ENCODE measurements at regions not wholly inside any gene's neighbourhood (a gene's known extent, or its start where the extent isn't known, plus 50 kb on each side); places are given as distances from the start of the nearest gene placed in this dataset.

DNA sequence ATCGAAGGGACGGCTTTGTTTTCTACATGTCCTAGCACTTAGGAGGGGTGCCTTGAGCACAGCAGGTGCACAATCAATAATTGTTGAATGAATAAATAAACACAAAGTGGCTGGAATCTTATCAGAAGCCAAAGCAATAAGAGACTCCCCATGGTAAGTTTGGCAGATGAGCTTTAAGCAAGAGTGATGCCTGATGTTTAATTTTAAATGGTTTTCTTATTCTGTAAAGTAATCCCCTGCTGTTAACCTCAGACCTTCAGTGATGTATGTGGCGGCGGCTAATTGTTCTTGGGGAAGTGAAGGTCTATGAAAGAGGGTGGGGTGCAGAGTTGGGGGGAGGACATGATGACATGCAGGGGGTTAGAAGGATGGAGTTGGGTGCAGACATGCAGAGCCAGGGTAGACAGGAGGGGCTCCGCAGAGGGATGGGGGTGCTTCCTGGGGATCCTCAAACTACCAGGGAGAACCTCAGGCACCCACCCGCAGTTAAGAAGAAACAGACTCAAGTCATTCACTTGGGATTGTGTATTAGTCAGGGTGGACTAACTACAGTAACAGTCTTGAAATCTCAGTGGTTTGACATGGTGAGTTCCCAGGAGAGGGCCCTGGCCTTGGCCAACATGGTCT, 65.7 kb upstream of the SHB start:
- H3K4me3 ChIP-seq: no peak overlapping the region
- no peak overlapping the region for H3K27ac ChIP-seq
- TF ChIP-seq, protein P1, sequence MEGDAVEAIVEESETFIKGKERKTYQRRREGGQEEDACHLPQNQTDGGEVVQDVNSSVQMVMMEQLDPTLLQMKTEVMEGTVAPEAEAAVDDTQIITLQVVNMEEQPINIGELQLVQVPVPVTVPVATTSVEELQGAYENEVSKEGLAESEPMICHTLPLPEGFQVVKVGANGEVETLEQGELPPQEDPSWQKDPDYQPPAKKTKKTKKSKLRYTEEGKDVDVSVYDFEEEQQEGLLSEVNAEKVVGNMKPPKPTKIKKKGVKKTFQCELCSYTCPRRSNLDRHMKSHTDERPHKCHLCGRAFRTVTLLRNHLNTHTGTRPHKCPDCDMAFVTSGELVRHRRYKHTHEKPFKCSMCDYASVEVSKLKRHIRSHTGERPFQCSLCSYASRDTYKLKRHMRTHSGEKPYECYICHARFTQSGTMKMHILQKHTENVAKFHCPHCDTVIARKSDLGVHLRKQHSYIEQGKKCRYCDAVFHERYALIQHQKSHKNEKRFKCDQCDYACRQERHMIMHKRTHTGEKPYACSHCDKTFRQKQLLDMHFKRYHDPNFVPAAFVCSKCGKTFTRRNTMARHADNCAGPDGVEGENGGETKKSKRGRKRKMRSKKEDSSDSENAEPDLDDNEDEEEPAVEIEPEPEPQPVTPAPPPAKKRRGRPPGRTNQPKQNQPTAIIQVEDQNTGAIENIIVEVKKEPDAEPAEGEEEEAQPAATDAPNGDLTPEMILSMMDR (IDR thresholded peaks at IDR 0.05): no peak
- DNase-seq (ENCODE audit: low spot score): no peak

DNA sequence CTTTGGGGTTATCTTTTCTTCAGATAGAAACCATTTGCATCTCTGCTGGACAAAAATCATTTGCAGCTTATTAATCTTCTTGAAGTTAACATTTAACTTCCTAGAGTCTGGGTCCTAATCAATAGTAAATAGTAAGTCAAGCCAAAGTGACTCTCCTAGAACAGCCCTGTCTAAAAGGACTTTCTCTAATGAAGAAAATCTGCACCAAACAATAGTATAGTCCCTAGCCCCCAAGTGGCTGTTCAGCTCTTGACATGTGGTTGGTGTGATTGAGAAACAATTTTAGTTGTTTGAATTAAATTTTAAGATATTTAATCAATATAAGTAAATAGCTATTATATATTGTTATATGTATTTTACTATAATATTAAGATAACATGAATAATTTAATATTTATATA, 64.6 kb upstream of the SHB start:
- Histone ChIP-seq H3K4me3 (no peak overlapping the region), H3K27ac (no peak overlapping the region)
- TF ChIP-seq, protein P1 (IDR thresholded peaks at IDR 0.05): no peak
- DNase-seq (ENCODE audit: low spot score): no peak

DNA sequence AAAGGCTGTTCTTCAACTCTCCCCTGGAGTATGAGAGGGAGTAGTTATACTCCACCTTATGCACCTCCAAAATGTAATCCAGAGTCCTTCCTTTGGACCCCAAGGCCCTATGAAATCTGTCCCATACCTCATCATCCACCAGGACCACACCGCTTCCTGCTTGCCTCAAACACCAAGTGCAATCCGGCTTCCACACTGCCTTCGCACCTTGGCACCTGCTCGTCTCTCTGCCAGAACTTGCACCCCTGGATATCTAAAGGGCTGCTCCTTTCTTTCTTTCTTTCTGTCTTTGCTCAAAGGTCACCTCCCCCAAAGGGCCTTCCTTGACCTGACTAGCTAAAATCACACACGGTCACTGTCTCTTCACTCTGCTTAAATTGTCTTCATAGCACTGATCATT, 63.9 kb upstream of the SHB start:
- TF ChIP-seq, protein P1 (IDR thresholded peaks at IDR 0.05): no peak
- H3K4me3 ChIP-seq: no peak overlapping the region
- H3K27ac ChIP-seq: no peak overlapping the region
- no peak for DNase-seq (ENCODE audit: low spot score)

DNA sequence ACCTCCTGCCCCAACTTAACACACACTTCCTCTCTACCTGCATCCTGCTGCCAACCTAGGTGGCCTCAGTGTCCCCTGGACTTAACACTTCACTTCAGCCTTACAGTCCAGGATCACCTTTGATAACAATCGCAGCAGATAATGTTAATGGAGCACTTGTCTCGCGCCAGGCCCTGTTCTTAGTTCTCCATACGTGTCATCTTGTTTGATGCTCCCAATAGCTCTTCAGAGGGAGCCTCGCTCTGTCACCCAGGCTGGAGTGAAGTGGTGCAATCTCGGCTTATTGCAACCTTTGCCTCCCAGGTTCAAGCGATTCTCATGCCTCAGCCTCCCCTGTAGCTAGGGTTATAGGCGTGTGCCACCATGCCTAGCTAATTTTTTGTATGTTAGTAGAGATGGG, 62.7 kb upstream of the SHB start:
- TF ChIP-seq, protein P1 (IDR thresholded peaks at IDR 0.05): no peak
- H3K4me3 ChIP-seq: no peak overlapping the region
- H3K27ac ChIP-seq: no peak overlapping the region
- no peak for DNase-seq (ENCODE audit: low spot score)

DNA sequence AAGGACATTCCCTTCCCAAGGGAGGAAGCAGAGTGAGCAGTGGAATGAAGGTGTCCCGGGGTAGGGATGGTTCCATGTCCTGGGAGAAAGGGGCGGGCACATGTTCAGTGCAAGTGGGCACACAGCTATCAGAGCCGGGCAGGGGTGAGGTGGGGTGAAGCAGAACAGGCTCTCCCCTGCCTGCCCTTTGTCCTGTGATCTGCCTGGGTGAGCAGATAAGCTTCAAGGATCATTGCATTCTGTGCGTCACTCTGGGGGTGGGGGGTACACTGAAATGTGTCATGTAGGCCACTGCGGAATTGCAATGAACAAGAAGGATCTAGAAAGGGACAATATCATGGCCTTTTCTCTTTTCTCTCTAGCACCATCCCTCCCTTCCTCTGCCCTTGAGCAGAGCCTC, 61.7 kb upstream of the SHB start:
- Histone ChIP-seq H3K4me3 (no peak overlapping the region), H3K27ac (no peak overlapping the region)
- TF ChIP-seq, protein P1 (IDR thresholded peaks at IDR 0.05): no peak
- DNase-seq (ENCODE audit: low spot score): no peak

DNA sequence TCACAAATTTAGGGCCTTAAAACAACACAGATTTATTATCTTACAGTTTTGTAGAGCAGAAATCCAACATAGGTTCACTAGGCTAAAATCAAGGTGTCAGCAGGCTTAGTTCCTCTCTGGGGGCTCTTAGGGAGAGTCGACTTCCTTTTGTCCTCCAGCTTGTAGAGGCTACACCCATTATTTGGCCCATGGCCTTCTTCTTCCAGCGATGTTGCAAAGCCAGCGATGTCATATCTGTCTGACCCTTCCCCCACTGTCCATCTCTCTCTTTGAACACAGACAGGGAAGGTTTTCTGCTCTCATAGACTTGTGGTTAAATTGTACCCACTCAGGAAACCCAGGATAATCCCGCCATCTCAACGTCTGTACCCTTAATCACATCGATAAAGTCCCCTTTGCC, 60.3 kb upstream of the SHB start:
- Histone ChIP-seq H3K27ac (no peak overlapping the region), H3K4me3 (no peak overlapping the region)
- TF ChIP-seq, protein P1 (IDR thresholded peaks at IDR 0.05): no peak
- no peak for DNase-seq (ENCODE audit: low spot score)

DNA sequence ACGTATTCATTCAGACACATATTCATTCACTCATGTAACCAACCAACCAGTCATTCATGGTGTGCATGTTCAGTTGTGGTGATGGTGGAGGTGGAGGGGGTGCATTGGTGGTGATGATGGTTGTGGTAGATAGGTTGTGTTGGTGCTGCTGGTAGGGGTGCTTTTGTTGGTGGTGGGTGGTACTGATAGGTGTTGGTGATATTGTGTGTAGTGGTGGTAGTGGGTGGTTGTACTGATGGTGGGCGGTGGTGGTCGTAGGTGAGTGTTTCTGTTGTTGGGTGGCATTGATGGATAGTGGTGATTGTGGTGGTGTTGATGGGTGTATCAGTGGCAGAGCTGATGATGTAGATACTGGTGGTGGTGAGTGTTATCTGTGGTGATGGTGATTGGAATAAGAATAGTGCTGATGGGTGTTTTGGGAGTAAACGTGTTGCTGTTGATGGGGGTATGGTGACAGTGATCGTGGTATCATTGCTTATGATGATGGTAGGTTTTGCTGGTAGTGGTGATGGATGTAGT, 59.8 kb upstream of the SHB start:
- no peak overlapping the region for H3K4me3 ChIP-seq
- TF ChIP-seq, protein P1 (IDR thresholded peaks at IDR 0.05): no peak
- H3K27ac ChIP-seq: no peak overlapping the region
- DNase-seq (ENCODE audit: low spot score): no peak

Measured in coronary artery (tissue), 2 donors.